Adrenal gland (tissue), 9 donors: ENCODE measurements at regions not wholly inside any gene's neighbourhood (a gene's known extent, or its start where the extent isn't known, plus 50 kb on each side); places are given as distances from the start of the nearest gene placed in this dataset.

Experiments used
- DNase-seq, 7 donors: peaks; one replicate each; pipeline ENCODE4 v3.0.0-alpha.2; 2019 to 2020
- H3K27ac ChIP-seq, 5 donors: fragments of 200-600 bp; sonication (generic) in 4 of 5; 1 replicate in 3 of 5; 2 replicates in 2 of 5; pipeline versions ENCODE4 v1.5.1 to v1.8.0; 2016 to 2020; ENCODE audit warnings: mild to moderate bottlenecking in 1 of 5
- H3K27me3 ChIP-seq: fragments of 200-600 bp; 2 replicates; pipeline ENCODE4 v1.8.0; 2021
- H3K36me3 ChIP-seq, 2 donors: fragments of 200-600 bp; replicated peaks in 1 of 2; 1 replicate in 1 of 2; 2 replicates in 1 of 2; pipeline versions ENCODE4 v1.5.1 to v1.8.0; 2018 to 2022
- H3K4me1 ChIP-seq, 2 donors: fragments of 200-600 bp; replicated peaks in 1 of 2; 1 replicate in 1 of 2; 2 replicates in 1 of 2; pipeline versions ENCODE4 v1.5.1 to v1.8.0; 2018 to 2021
- H3K4me3 ChIP-seq, 4 donors: fragments of 200-600 bp; sonication (generic) in 3 of 4; one replicate each; pipeline ENCODE4 v1.5.1; 2016 to 2018
- H3K9me3 ChIP-seq, 3 donors: fragments of 200-600 bp; sonication (generic) in 1 of 3; replicated peaks in 1 of 3; 1 replicate in 2 of 3; 2 replicates in 1 of 3; pipeline versions ENCODE4 v1.5.1 to v1.8.0; 2016 to 2021
- POLR2A ChIP-seq, 2 donors: fragments of 450-650 bp; IDR thresholded peaks; one replicate each; pipeline ENCODE4 v1.6.1; 2017; ENCODE audit warnings: antibody characterized with exemption in 2 of 2, mild to moderate bottlenecking in 2 of 2, moderate library complexity in 1 of 2
- WGBS, 4 donors: extraction: QIAGEN DNeasy Blood & Tissue Kit in 2 of 4; methylation state at CpG; one replicate each; pipeline versions ENCODE4 v1.1.5 to v1.1.7; 2013 to 2017; 5-methylcytosine and 5-hydroxymethylcytosine counted together
- intact Hi-C, 2 donors: fragments of 100-400 bp; cut with DNase I; formaldehyde crosslinking; loops; one replicate each; pipeline versions ENCODE4 v1.14.1 to v1.15.0; 2022 to 2023
- TF ChIP-seq, protein P1 (sequence below), 6 experiments: fragments of 450-650 bp in 4 of 6; fragments of 200-600 bp in 2 of 6; sonication (generic) in 1 of 6; IDR thresholded peaks; 1 replicate in 5 of 6; 2 replicates in 1 of 6; pipeline versions ENCODE4 v1.5.1 to v1.8.0; 2016 to 2021; ENCODE audit warnings: antibody characterized with exemption in 6 of 6, mild to moderate bottlenecking in 2 of 6, moderate library complexity in 1 of 6
- donor health status: healthy with polysubstance abuse.
- donor health status: Bipolar disorder and iron deficiency.
- donor health status: DM: yes; HTN: yes; CAD: no.
- donor health status: DM: no; HTN: no; CAD: no.
- donor health status: DM: no; HTN: no; CAD: no.

- intact Hi-C loops, result no loop called here
- no peak for DNase-seq
- TF ChIP-seq POLR2A (IDR thresholded peaks at IDR 0.05), result no peak
- TF ChIP-seq, protein P1, sequence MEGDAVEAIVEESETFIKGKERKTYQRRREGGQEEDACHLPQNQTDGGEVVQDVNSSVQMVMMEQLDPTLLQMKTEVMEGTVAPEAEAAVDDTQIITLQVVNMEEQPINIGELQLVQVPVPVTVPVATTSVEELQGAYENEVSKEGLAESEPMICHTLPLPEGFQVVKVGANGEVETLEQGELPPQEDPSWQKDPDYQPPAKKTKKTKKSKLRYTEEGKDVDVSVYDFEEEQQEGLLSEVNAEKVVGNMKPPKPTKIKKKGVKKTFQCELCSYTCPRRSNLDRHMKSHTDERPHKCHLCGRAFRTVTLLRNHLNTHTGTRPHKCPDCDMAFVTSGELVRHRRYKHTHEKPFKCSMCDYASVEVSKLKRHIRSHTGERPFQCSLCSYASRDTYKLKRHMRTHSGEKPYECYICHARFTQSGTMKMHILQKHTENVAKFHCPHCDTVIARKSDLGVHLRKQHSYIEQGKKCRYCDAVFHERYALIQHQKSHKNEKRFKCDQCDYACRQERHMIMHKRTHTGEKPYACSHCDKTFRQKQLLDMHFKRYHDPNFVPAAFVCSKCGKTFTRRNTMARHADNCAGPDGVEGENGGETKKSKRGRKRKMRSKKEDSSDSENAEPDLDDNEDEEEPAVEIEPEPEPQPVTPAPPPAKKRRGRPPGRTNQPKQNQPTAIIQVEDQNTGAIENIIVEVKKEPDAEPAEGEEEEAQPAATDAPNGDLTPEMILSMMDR (IDR thresholded peaks at IDR 0.05), result no peak
- no peaks in the 10 kb centered on the region for H3K27me3 ChIP-seq
- no peak overlapping the region for H3K27ac ChIP-seq
- H3K4me3 ChIP-seq, result no peak overlapping the region
- no peaks in the 10 kb centered on the region for H3K4me1 ChIP-seq
- H3K36me3 ChIP-seq, result no peaks in the 10 kb centered on the region
- H3K9me3 ChIP-seq, result no peaks in the 10 kb centered on the region
Measured at GRCh38 chr2:31703253-31703652, 122.5 kb upstream of the SRD5A2 start.

GRCh38 chr2:31698722-31699121 is 118.0 kb upstream of the SRD5A2 start:
- Histone ChIP-seq H3K4me1 (no peaks in the 10 kb centered on the region), H3K9me3 (peaks cover 0 to 25% (median 0%) of the 10 kb centered on the region in 3 donors), H3K27me3 (no peaks in the 10 kb centered on the region), H3K36me3 (no peaks in the 10 kb centered on the region), H3K4me3 (no peak overlapping the region), H3K27ac (no peak overlapping the region)
- TF ChIP-seq, protein P1 (IDR thresholded peaks at IDR 0.05), result no peak
- intact Hi-C loops, result no loop called here
- 75 to 88% (median 83%) methylated on average over 1 of the region's 1 CpG for WGBS, 4 donors
- no peak for DNase-seq

DNA sequence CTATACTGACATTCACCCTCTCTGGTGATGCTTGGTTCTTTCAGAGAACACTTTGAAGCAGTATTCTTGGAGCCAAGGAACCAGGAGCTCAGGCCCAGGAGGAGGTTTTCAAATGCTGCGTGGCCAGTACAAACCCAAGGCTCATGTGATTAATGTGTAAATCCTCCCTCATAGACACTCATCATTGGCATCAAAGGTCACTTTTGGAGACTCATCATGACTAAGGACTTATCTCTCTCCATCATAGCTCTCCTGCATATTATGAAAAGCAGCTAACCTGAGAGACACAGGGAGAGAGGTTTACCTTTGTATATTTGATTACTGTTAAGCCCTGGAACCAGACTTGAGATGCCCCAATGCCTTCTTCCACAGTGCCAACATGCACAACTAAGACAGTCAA is 115.3 kb upstream of the SRD5A2 start:
- 72 to 93% (median 89%) methylated on average over 1 of the region's 1 CpG for WGBS, 4 donors
- H3K27me3 ChIP-seq, result no peaks in the 10 kb centered on the region
- intact Hi-C loops, result no loop called here
- no peak overlapping the region for H3K27ac ChIP-seq
- no peak overlapping the region for H3K4me3 ChIP-seq
- TF ChIP-seq POLR2A (IDR thresholded peaks at IDR 0.05), result no peak
- TF ChIP-seq, protein P1 (IDR thresholded peaks at IDR 0.05), result no peak
- DNase-seq, result no peak
- H3K9me3 ChIP-seq, result peaks cover 0 to 40% (median 0%) of the 10 kb centered on the region in 3 donors
- no peaks in the 10 kb centered on the region for H3K4me1 ChIP-seq
- H3K36me3 ChIP-seq, result no peaks in the 10 kb centered on the region

GRCh38 chr2:31694444-31694843 is 113.7 kb upstream of the SRD5A2 start:
- no peak for TF ChIP-seq POLR2A (IDR thresholded peaks at IDR 0.05)
- TF ChIP-seq, protein P1 (IDR thresholded peaks at IDR 0.05), result no peak
- intact Hi-C loops, result no loop called here
- Histone ChIP-seq H3K4me3 (no peak overlapping the region), H3K36me3 (no peaks in the 10 kb centered on the region), H3K9me3 (peaks cover 0 to 42% (median 0%) of the 10 kb centered on the region in 3 donors), H3K27ac (no peak overlapping the region), H3K27me3 (no peaks in the 10 kb centered on the region), H3K4me1 (no peaks in the 10 kb centered on the region)
- DNase-seq, result no peak
- 60 to 64% (median 62%) methylated on average over 3 of the region's 3 CpGs for WGBS, 4 donors
